Transverse colon (tissue), 3 donors: ENCODE measurements at regions not wholly inside any gene's neighbourhood (a gene's known extent, or its start where the extent isn't known, plus 50 kb on each side); places are given as distances from the start of the nearest gene placed in this dataset.

Source experiments
- CTCF ChIP-seq, 5 experiments: fragments of 200-600 bp in 3 of 5; fragments of 450-650 bp in 2 of 5; sonication (generic) in 3 of 5; IDR thresholded peaks; 1 replicate in 2 of 5; 2 replicates in 3 of 5; pipeline ENCODE4 v1.5.1; 2016 to 2017; ENCODE audit warnings: antibody characterized with exemption in 5 of 5, inconsistent platforms in 3 of 5, mild to moderate bottlenecking in 2 of 5, moderate library complexity in 1 of 5
- POLR2A ChIP-seq: fragments of 450-650 bp; IDR thresholded peaks from one replicate; pipeline ENCODE4 v1.6.1; 2016; ENCODE audit warnings: antibody characterized with exemption, mild to moderate bottlenecking, moderate library complexity

GRCh38 chr6:21935561-21936028 is 342.0 kb downstream of the SOX4 start:
- peak; percentile 47 to 59 (median 52) for TF ChIP-seq CTCF (IDR thresholded peaks at IDR 0.05)
- no peak for TF ChIP-seq POLR2A
